NCI-H748 (cell line): ENCODE measurements at regions not wholly inside any gene's neighbourhood (a gene's known extent, or its start where the extent isn't known, plus 50 kb on each side); places are given as distances from the start of the nearest gene placed in this dataset.

ENCODE experiments used
- DNase-seq: peaks from one replicate; lab custom pipeline; 2025; ENCODE audit not compliant: unreplicated experiment; lab: John Stamatoyannopoulos, UW

DNA sequence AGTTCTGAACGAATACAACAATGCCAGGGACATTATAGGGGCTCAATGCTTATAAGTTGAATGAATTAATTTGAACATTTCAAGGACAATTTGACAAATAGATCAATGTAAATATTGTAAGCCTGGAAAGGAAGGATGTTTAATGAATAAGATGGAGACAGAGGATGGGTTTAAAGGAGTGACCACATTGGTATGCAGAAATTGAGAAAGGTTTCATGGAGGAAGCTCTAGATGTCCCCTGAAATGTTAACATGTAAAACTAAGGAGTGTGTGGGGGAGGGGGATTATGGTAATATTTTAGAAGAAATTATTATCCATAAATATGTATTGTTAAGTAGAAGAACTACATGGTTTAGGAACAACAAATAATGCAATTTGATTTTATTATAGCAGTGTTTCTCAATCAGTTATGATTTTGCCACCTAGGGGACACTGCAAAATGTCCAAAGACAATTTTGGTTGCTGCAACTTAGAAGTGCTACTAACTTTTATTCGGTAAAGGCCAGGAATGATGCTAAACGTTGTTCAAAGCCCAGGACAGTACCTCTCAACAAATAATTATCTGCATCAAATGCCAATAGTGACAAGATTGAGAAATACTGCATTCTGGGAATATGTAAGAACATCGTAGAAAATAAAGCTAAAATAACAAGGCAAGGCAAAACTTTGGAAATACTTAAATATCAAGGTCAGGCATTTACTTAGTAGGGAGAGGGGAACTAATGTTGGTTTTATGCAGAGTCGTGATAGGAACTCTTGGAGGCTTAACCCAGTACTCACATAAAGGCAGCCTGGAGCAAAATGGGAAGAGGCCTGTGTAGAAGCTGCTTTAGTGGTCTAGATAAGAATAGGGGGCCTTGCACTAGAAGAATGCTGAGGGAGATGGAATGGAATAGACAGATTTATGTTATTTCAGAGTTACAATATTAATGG is 686.9 kb upstream of the CITED2 start:
- DNase-seq, result no peak

DNA sequence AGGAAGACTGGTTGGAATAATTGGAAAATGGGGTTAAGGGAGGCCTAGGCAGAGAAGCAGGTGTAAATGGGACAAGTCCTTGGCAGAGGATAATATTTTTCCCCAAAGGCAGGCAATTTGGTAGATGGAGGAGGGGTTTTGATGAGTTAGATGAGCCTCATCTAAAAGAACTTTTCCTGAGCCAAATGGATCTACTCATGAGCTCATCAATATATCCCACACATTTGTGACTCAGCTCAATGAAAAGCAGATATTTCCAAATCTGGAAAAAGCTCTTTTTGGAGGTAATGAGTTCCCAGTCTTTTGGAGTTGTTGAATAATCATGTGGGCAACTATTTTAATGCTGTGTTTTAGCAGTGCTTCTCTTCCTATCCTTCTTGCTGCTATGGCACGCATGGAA is 685.5 kb upstream of the CITED2 start:
- DNase-seq, result no peak

DNA sequence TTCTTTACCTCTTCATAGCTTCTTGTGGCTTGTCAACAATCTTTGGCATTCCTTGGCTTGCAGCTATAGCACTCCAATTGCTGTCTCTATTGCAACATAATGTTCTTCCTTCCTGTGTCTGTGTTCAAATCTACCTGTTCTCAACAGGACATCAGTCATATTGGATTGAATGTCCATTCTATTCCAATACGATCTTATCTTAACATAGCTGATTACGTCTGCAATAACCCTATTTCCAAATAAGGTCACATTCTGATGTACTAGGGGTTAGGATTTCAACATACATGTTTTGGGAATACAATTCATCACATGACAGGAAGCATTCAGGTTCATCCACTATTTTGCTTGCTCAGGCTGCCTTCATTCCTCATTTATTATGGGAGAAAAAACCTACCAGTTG is 684.4 kb upstream of the CITED2 start:
- DNase-seq, result no peak

DNA sequence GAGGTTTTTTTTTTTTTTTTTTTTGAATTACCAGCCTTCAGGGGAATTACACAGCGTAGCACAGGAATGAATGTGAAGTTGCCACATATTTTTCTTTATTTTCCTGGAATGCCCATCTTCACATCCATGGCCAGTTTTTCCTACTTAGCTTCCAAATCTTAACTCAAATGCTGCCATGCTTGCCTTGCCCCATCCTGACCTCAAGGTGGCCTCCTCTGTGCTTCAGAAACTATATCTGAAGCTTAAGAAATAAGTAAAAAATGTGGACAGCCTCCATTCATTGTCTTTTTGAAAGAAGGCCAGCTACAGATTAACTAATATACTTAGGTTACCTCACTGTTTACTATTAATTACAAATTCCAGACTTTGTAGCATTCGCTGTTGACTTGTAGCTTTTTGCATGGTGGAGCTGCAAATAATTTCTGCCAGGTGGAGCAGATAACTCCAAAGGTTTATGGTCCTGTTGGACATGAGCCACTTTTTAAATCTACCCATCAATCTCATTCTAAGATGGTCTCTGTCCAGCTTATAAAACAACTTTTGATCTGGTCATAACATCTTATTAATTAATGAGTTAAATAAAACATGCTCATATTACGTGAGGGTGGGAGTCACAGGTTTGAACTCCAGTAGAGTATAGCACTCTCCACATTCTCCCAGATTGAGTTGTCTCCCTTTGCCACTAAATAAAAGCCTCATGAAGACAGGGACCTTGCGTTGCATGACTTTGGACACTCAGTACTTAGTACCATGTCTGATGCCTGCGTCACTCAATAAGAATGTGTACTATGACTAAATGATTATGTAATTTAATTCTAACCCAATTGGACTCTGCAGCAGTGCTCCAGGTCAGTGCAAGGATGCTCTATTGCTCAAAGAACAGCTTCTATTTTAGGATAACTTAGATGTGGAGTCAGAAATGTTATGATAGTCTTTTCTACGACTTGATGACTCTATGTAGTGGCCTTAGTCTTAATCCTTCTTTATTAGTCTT is 678.6 kb upstream of the CITED2 start:
- DNase-seq, result peak; percentile 9

DNA sequence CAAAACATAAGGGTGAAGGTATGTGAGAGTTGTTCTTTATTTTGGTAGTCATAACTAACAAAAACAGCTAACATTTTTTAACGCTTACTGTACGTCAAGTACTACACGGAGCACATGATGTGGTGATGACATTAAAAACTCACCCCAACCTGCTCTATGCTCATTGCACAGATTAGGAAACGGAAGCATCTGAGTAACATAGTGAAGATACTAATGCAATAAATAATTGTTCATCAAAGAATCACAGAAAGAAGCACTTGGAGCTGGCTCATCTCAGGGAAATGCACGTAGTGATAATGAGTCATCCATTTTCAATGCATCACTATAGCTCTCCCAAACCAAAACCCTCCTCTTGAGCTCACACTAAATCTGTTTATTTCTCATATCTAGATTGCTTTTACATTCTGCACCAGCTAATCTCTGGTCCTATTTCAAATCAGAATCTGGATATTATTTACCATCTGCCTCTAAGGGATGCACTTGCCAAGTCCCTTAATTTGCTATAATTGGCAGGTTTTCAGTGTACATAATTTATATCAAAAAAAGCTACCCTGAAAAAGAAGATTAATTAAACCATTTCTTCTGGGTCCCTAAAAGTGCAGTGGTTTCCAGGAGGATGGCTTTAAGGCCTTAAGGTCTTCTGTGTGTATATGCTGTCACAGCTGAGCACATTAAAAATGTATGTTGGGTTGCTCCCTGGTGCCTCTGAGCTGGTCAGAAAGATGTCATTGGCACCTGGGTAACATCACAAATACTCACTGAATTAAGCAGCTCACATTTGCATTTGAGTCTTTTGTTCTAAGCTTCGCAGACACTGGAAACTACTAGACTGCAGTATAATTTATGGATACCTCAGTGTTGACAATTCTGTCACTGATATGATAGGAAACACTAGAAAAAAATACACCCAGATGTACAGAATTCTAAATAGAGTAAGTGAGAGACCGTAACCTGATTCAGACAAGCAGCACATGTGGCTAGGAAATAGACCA is 677.4 kb upstream of the CITED2 start:
- no peak for DNase-seq

DNA sequence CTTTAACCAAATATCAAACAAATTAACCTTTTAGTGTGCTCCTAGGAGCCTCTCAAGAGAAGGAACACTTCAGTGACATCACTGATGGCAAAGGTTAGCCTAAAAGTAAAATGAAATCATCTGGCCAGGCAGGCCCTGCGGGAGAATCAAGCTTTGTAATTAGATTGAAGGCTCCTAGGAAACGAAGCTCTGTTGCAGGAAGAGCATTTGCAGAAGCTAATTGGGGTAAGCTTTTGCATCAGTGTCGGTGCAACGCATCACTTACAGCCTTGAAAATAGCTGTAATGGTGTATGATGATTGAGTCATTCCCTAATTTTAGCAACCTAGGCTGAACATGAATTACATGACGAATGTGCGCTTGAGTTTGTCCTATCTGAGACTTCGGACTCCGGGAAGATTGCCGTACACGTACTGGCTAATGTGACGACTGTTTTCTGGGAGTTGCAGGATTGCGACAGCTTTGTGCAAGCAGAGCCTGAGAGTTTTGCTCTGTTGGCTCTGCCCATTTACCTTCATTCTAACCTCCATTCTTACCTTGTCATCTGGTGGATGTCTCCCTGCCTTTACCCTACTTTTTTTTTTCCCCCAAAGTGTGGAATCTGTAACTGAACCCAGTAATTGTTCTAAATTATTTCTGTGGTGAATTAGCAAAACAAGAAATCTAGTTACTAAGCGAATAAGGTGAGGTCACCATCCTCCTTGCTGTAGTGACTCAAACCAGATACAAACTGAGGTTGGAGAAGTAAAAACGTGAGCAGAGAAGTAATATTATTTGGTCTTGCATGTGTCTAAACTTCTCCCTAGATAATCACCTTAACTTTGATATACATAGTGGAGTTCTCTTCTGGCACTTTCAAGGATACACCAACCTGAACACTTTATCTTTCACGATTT is 675.9 kb upstream of the CITED2 start:
- DNase-seq, result peak; percentile 16

DNA sequence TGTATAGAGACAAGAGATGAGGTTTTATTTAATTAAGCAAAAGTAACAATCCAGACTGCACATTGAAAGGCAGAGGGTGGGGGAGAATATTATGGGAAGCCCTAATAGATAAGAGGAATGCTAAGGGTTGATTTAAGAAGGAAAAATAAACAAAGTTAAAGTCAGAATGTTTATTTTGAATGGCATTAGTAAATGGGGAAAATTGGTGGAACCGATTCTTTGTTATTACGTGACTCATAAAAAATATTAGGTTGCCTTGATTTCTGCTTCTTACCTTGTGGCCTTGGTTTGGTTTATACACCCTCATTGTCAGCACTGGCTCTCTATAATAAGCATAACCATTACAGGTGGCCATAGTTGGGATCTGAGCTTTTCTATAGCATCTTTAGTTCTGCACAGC is 674.8 kb upstream of the CITED2 start:
- DNase-seq, result no peak

DNA sequence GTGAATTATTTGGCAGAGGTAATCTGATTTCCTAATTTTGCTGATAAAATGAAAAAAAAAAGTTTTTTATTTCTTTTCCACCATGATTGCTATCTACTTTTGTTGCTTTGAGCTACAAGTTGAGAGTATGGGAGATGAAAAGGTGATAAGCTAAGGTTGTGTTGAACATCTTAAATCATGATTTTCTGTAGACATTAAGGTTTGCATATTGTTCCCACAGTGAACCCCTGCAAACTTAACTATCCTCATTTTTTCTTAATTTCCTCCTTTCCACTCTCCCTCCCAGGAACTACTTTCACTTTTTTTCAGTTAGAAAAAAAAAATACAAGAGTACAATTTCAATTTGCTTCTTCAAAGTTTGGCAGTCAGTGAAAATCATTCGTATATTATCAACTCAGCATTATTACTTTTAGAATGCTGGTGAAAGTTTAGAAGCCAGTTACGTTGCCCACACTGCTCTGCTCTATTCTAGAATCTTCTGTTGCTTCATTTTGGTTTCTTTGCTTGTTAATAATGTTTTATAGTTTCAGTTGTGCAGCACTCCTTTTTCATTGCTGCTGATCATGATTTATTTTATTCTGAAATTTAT is 673.8 kb upstream of the CITED2 start:
- DNase-seq, result no peak

DNA sequence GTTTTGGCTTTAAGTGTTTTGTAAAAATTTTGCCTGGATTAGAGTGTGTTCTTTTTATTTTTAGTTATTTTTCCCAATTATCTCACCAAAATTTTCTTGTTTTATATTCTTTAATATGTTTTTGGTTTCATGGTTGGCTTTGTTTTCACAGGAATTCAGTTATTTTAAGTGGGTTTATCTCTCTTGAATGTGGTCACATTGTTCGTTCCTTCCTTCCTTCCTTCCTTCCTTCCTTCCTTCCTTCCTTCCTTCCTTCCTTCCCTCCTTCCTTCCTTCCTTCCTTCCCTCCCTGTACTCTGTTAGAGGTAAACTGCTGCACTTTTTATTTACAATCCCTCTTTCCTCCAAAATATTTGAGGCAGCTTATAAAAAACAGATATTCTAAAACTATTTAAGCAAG is 672.9 kb upstream of the CITED2 start:
- no peak for DNase-seq

DNA sequence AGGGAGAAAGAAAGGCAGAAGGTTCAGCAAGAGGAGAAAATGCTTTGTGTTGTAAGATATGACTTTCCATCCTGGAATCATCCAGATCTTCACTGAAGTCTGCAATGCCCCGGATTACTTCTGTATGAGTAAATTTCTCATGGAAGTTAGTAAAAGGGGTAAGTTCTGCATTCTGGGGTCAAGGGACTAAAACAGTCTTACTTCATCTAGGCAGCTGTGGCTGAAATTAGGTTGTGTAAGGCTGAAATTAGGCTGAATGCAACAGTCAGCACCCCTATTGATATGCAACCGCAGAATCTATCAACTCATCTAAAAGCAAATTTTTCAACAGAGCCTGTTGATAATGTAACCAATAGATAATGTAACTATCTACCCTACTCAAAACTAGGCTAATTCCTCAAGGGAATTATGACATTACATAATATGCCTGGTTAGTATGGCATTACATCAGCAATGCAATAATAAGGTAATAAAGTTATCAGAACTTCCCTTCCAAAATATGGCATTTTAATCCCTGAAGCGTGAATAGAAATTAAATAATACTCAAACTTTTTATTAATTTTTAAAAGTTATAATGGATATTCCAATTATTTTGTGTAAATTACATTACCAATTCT is 671.7 kb upstream of the CITED2 start:
- DNase-seq, result no peak

DNA sequence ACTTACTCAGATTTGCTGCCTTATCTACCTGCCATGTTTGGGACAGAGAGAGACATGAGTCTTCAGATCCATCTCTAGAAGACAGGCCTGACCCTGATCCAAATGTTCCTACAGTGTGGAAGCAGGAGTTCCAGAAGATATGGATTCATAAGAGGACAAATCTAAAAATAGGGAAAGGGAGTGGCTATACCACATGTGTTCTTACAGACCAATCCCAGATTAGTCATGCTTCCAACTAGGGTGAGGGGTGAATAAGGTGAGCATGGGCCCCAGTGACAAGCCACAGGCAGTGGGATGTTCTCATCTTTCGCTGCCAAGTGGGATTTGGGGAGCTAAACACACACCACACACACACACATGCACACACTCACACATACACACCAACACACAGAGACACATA is 670.7 kb upstream of the CITED2 start:
- no peak for DNase-seq

DNA sequence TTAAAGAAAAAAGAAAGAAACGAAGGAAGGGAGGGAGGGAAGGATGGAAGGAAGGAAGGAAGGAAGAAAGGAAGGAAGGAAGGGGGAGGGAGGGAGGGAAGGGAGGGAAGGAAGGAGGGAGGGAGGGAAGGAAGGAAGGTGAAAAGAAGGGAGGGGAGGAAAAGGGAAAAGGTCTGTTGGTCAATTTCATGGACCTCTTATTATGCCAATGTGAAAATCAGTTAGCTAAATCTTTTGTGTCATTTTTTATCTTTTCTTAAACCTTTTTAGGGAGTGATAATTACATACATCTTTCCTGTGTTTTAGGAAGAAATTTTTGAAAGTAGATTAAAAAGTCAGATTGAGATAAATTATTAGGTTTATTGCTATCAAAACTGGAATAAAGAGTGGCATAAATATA is 670.2 kb upstream of the CITED2 start:
- no peak for DNase-seq

DNA sequence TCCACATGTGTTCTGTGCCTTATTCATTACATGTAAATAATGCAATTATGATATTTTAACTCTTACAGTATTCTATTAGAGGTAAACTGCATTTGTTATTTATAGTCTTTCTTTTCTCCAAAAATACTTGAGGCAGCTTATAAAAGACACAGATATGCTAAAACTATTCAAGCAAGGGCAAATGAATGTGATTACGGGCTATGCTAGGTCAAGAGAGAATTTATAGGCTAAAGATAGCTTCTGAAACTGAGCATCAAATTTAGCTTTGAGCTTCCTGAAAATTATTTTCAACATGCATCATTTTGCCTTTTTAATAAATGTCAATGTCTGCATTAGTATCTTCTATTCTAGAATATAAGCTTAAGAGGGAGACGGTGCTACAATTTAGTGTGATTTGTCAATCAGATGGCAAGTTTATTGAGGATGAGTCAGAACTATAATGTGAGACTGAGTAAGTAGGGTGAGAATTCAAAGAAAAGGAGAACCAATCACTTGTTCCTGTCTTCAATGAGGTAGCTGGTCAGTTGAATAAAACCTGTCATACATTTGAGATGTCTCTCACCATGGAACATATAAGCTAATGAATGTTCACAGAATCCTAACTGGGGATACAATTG is 669.4 kb upstream of the CITED2 start:
- DNase-seq, result no peak

DNA sequence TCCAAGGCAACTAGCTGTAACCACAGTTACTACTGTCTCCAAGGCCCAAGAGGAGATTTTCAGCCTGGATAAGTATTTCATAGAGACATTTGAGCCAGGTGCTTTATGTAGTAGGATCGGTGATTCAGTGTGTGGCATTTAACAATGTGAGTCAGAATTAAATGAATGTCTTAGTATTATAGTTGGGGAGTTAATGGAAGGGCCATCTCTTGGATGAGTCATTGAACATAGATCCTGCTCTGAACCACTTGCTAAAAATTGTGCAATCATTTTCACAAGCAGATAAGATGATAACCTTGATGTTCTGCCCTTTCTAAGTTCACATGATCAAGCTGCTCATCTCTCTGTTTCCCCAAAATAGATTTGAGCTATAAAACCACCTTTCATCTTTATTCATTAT is 668.9 kb upstream of the CITED2 start:
- DNase-seq, result no peak

DNA sequence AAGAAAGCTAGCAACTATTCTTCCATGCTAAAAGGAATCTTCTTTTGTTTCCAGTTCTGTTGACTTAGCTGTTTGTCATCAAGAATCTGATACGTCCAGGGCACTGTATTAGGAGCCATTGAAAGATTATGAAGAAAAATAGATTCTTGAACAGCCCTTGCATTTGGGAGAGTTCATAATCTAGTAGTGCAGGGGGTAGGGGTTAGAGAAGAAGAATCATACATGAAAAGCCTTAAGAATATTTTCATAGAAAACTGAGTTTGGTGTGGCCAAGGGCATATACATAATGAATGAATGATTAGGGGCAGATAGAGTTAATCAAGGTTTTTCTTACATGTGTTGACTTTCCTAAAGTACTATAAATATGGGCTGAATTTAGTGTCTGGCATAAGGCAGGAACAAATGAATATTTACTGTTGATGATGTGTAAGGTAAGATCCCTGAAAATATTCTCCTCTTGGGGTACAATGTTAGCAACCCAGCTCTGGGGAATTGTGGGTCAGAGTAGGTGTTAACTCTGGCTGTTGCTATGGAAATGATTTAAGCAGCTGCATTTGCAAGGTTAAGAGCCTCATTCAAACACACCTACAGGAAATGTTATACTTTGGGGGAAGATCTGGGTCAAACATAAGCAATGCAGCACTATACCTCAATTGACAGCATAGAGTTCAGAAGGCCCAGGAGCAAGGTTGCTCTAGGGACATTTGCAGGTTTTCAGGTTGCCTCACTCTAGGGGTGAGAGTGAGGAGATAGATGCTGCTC is 667.3 kb upstream of the CITED2 start:
- peak; percentile 53 for DNase-seq

DNA sequence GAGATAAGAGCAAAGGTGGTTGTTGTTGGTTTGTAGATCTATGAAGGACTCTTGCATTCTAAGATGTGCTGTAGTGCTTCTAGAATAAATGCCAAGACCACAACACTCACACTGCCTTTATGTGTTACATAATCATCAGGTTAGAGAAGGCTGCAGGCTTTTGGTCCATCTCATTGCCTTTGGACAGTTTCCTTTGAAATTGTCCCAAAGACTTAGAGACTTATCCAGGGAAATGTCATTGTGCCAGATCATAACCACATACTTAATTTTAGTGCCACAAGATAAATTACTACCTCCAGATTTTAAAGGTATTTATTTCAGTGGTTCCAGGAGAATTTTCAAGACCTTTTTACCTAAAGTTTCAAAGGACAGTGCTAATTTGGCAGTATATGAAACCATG is 666.6 kb upstream of the CITED2 start:
- no peak for DNase-seq

DNA sequence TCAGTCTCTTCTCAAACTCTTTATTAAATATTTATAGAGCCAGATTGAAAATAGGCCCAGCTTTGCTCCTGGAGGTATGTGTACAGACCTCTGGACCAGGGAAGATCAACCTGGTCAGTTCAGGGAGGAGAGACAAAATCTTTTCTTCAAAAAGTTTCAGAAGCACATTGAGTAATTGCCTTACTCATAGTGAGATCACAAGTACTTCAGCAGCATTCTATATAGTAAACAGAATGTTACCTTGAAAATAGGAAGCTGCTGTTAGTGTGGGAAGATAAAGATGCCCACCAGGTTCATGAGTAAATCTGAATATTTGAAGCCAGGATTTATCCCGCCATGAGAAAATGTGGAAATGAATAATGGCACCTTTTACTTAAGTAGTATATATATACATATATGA is 665.9 kb upstream of the CITED2 start:
- DNase-seq, result no peak

DNA sequence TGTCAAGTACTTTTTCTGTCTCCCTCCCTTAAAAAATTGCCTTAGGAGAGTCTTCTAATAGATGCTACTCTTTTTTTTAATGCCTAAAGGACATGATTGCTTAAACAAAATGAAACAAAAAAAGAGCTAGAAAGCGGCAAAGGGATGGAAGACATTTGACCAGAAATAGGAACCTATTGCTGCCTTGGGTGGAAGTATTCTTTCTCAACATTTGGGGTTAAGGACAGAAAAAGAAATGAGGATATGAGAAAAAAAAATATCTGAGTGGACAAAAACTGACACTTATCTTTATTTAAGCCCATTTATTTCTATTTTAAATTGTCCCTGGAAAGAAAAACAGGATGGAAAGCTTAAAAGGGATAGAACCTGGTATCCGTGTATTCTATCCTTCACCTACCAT is 664.9 kb upstream of the CITED2 start:
- DNase-seq, result no peak
